ENCODE measurements at regions not wholly inside any gene's neighbourhood (a gene's known extent, or its start where the extent isn't known, plus 50 kb on each side); places are given as distances from the start of the nearest gene placed in this dataset.

GRCh38 chr18:22848615-22849014 is 84.5 kb upstream of the RBBP8 start:
- no peak for DNase-seq (ENCODE audit: low spot score)

DNA sequence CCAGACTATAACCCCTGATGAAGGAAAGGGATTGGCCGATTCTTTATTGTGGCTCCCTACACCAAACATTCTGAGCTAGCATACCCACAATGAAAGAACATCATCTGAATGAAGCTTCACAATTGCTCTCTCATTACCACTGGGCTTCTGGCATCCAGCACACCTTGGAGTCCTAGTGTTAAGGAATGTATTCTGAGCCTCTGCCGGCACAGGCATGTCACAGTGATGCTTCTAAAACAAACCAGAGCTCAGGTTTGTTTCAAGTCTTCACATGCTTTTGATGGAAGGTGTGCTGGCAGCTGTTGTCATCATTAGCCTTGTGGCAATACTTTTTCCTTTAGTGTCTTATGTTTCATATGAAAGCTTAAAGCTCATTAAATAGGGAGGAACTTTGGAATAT is 76.3 kb upstream of the RBBP8 start:
- DNase-seq (ENCODE audit: low spot score) = no peak

DNA sequence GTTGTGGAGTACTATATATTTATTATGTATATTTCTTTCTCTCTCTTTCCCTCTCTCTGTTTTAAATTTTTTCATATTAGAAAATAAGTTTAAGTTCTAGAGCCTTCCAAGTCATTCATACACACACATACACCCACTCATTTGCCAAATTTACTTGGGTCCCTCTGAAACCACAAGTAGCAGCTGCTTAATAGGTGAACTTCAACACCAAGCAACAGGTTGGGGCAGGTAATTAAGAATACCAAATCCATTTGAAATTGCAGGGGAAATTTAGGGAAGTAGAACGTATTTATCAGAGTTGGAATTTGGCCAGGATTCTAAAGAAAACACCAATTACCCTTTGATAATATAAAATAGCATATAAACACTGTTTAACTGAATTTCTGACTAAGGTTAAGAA is 75.0 kb upstream of the RBBP8 start:
- DNase-seq (ENCODE audit: low spot score) = no peak

- DNase-seq (ENCODE audit: low spot score) = no peak
These were observed 72.3 kb upstream of the RBBP8 start for GRCh38 chr18:22860807-22861206.

DNA sequence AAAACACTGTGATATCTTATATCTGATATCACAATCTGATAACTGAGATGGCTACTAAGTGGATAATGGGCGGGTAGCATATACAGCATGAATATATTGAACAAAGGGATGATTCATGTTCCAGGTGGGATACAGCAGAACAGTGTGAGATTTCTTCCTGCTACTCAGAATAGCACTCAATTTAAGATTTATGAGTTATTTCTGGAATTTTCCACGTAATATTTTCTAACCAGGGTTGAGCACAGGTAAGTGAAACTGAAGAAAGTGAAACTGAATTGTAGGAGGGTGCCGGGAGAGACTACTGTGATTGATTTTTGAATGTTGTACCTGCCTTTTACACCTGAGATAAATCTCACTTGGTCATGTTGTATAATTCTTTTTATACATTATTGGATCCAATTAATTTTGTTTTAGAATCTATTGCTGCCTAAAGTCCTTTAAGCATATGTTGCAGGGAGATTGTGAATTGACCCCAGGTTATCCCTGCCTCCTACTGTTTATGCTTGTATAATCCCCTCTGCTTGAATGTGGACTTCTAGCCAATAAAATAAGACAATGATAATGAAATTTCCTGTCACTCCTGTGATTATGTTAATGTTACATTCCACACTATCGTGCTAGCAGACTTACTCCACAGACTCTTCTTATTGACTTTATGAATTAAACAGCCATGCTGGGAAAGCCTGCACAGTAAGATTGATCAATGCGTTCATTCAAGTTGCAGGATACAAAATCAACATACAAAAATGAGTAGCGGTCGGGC is 67.6 kb upstream of the RBBP8 start:
- DNase-seq (ENCODE audit: low spot score) = no peak

DNA sequence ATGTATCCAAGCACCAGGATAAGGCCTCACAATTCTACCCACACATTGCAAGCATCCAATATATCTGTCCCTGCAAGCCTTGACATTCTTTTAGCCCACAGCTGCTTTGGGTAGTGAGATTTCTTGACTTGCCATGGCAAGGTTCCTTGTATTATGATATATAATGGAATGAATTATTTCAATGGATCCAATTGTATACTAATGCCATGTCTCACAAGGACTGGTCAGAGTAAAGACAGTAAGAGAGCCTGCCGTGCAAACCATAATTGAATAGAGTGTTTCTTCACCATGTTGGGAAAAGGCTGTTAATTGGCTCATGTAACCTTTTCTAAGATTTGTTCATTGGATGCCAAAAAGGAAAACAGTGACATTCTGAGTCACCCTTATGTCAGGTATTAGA is 64.3 kb upstream of the RBBP8 start:
- no peak for DNase-seq (ENCODE audit: low spot score)

- DNase-seq (ENCODE audit: low spot score) = no peak
These were observed 61.2 kb upstream of the RBBP8 start for GRCh38 chr18:22871809-22872525.

DNA sequence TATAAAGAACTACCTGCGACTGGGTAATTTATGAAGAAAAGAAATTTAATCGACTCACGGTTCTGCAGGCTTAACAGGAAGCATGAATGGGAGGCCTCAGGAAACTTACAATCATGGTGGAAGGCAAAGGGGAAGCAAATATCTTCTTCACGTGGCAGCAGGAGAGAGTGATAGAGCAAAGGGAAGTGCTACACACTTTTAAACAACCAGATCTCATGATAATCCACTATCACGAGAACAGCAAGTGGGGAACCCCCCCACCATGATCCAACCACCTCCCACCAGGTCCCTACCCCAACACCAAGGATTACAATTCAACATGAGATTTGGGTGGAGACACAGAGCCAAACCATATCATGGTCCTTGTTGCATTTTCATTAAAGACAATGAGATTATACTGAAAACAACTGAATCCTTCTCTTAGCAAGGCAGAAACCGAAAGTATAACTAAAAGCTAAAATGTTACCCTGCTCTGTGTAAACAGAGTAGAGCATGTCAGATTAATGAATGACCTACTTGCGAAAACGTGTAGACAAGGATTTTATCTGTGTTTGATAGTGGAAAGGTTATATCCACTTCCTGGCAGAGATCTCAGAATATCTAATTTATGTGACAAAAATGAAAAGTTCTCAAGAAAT is 60.1 kb upstream of the RBBP8 start:
- DNase-seq (ENCODE audit: low spot score) = no peak

DNA sequence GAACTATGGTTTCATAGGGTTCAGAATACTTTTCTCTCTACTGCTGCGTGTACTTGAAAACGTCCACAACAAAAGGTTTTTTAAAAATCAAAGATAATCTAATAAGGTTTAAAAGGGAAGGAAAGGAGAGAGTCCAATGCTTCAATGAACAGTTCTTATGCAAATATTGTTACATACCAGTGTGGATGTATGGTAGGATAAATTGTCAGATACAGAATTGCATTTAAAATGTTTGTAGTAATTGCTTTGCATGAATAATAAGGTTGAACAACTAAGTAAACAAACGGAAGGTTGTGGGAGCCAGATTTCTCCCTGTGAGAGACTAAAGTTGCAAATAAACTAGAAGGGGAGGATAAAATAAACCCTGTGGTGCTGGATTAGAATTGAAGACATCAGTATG is 53.8 kb upstream of the RBBP8 start:
- DNase-seq (ENCODE audit: low spot score) = no peak

DNA sequence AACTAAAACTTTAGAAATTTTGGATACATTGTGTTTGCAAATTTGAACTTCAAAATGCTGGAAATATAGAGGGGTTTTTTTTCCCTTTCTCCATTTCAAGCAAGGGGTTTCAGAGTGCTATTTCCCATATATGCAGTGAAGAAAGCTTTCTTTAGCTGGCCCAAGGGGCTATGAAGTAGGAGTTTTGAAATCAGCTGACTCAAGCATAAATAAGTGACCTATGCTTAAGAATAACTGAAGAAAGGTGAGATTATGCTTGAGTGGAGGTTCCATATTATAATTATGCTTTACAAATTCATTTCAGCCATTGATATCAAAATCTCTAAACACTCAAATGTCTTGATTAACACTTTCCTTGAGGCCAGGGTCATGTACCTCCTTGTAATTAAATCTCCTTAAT is 51.0 kb upstream of the RBBP8 start:
- no peak for DNase-seq (ENCODE audit: low spot score)

DNA sequence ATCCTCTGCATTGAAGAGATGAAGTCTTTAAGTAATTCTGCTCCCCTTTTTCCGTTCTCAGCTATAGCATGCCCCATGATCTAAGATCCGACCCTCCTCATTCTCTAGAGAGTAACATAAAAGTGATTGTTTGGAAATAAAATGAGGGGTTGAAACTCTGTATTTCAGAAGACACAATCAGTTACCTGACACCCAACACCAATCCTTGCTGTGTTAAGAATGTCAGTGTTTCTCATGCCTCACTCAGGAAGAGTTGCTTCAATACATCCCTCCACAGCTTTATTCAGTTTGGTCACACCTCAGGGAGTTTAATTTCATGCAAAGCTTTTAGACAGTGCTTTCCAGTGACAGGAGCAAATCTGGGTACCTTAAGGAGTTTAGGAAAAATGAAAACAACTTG is 49.9 kb upstream of the RBBP8 start:
- DNase-seq (ENCODE audit: low spot score) = no peak
